GM18498 (cell line): ENCODE measurements at regions not wholly inside any gene's neighbourhood (a gene's known extent, or its start where the extent isn't known, plus 50 kb on each side); places are given as distances from the start of the nearest gene placed in this dataset.

ENCODE experiments used
- ATAC-seq: cut with Tn5 transposase; IDR thresholded peaks from one replicate; pipeline ENCODE4 v1.9.1; 2021; ENCODE audit warnings: mild to moderate bottlenecking, moderate library complexity; ENCODE audit not compliant: unreplicated experiment

- no peak for ATAC-seq
These were observed 133.6 kb downstream of the UBE2E3 start for GRCh38 chr2:181114021-181114420.

- ATAC-seq: no peak
These were observed 135.9 kb downstream of the UBE2E3 start for GRCh38 chr2:181116261-181116660.

- ATAC-seq: no peak
These were observed 137.0 kb downstream of the UBE2E3 start for GRCh38 chr2:181117206-181117925.

GRCh38 chr2:181120625-181121024 lies 140.2 kb downstream of the UBE2E3 start:
- no peak for ATAC-seq

GRCh38 chr2:181121996-181122395 lies 141.6 kb downstream of the UBE2E3 start:
- no peak for ATAC-seq

- ATAC-seq: no peak
These were observed 142.2 kb downstream of the UBE2E3 start for GRCh38 chr2:181122601-181123000.

- peak; percentile 96 for ATAC-seq
These were observed 143.4 kb downstream of the UBE2E3 start for GRCh38 chr2:181123798-181124231.

- ATAC-seq: no peak
These were observed 144.1 kb downstream of the UBE2E3 start for GRCh38 chr2:181124497-181124896.

GRCh38 chr2:181125359-181125758 lies 145.0 kb downstream of the UBE2E3 start:
- ATAC-seq: no peak

GRCh38 chr2:181126311-181126868 lies 146.0 kb downstream of the UBE2E3 start:
- no peak for ATAC-seq

GRCh38 chr2:181128199-181128598 lies 147.8 kb downstream of the UBE2E3 start:
- peak; percentile 57 for ATAC-seq

- no peak for ATAC-seq
These were observed 149.1 kb downstream of the UBE2E3 start for GRCh38 chr2:181129364-181130056.

- ATAC-seq: no peak
These were observed 150.3 kb downstream of the UBE2E3 start for GRCh38 chr2:181130686-181131085.

- no peak for ATAC-seq
These were observed 151.2 kb downstream of the UBE2E3 start for GRCh38 chr2:181131584-181131983.

GRCh38 chr2:181138816-181139215 lies 158.4 kb downstream of the UBE2E3 start:
- no peak for ATAC-seq

GRCh38 chr2:181139831-181140230 lies 159.4 kb downstream of the UBE2E3 start:
- ATAC-seq: no peak

- no peak for ATAC-seq
These were observed 160.0 kb downstream of the UBE2E3 start for GRCh38 chr2:181140414-181140813.

- no peak for ATAC-seq
These were observed 160.5 kb downstream of the UBE2E3 start for GRCh38 chr2:181140928-181141327.

GRCh38 chr2:181141676-181142075 lies 161.3 kb downstream of the UBE2E3 start:
- ATAC-seq: no peak

- ATAC-seq: peak; percentile 50
These were observed 162.1 kb downstream of the UBE2E3 start for GRCh38 chr2:181142514-181142913.

GRCh38 chr2:181143790-181144300 lies 163.4 kb downstream of the UBE2E3 start:
- no peak for ATAC-seq

- ATAC-seq: no peak
These were observed 165.2 kb downstream of the UBE2E3 start for GRCh38 chr2:181145645-181146044.
